GM19467 (cell line): ENCODE measurements at regions not wholly inside any gene's neighbourhood (a gene's known extent, or its start where the extent isn't known, plus 50 kb on each side); places are given as distances from the start of the nearest gene placed in this dataset.

ENCODE experiments used
- ATAC-seq: cut with Tn5 transposase; IDR thresholded peaks from one replicate; pipeline ENCODE4 v1.9.1; 2021; ENCODE audit warnings: mild to moderate bottlenecking, moderate library complexity; ENCODE audit not compliant: unreplicated experiment

DNA sequence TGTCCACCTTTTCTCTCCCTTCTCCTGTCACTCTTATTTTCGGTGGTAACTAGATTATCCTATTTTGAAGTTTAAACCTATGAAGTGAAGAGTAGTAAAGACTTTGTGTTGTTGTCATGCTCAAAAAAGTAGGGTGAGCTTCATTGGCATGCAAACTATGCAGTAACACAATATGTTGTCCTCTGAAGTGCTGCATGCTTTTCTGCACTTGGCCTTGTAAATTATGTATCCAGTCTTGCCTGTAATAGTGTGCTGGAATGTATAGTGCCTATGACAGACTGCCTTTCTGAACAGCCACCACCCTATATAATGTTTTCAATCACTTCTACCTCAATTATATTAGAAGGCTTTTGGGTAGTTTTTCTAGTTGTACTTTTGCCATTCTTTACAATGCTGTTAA, 1198.2 kb upstream of the PCDH20 start:
- ATAC-seq: no peak

DNA sequence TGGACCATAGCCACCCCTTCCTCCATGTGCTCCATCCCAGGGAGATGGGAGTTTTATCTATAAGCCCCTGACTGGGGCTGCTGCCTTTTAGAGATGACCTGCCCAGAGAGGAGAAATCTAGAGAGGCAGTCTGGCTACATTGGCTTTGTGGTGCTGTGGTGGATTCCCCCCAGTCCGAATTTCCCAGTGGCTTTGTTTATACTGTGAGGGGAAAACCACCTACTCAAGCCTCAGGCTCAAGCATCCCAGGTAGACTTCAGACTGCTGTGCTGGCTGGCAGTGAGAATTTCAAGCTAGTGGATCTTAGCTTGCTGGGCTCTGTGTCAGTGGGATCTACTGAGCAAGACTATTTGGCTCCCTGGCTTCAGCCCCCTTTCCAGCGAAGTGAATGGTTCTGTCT, 1195.7 kb upstream of the PCDH20 start:
- no peak for ATAC-seq

DNA sequence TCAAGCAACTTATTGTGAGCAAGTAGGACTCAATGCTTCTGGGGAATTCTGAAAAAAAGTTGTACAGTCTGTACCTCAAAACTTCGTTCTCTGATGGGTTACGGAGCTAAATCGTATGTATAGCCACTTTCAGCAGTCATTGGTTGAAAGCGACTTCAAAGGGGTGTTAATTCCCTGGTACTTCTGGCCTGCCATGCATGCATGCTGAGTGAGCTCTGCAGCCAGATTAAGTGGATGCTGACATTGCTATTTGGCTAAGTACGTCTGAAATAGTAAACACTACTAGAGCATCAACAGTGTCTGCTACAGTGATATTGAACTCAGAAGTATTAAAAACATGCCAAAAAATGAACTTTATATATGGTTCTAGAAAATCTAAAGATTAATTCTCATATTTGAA, 1183.1 kb upstream of the PCDH20 start:
- ATAC-seq: no peak

DNA sequence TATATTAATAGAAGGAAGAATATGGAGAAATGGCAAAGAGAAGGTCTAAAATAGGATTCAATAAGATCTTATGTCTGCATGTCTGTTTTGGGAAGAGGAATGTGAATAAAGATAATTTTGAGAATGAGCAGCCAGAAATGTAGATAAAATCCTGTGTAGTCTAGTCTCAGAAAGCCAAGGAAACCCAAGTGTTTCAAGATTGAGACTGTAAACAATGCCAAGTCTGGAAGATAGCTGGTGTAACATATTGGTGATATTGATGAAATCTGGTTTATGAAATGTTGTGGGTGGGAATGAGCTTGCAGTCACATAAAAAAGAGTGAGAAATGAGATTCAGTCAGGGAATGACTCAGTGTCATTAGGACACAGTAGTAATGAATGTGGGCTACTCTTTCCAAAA, 1180.3 kb upstream of the PCDH20 start:
- ATAC-seq: no peak

DNA sequence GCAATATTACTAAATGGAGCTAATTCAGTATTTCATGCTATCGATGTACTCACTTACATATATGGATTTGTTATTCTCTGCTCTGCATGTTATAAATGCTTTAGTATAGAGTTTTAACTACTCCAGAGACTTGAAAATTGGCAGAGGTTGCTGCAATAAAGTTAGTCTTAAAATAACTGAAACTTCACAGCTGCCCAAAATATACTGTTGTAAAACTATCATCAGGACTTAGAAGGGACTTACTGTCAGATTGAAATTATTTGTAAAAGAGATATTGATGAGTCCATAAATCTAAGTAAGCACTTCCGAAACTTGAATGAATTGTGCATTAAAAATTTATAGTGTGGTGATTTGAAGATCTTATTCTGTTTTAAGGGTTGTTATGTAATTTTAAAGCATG, 1178.2 kb upstream of the PCDH20 start:
- ATAC-seq: no peak

DNA sequence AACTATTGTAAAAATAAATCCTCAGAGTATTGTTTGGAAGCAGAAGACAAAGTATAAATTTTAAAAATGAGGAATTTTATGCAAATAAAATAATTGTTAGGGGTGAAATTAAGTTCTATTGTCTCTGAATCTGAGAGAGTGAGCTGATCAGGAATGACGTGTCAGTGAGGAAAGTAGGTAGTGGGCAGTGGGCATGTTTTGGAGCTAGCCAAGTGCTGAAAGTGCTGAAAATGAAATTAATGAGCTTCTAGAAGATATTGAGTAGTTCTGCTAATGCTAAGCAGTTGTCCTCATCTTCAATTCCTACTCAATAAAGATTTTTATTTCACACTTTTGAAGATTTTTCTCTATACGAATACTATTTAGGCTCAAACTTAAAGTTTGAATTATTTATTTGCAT, 1167.8 kb upstream of the PCDH20 start:
- ATAC-seq: no peak

DNA sequence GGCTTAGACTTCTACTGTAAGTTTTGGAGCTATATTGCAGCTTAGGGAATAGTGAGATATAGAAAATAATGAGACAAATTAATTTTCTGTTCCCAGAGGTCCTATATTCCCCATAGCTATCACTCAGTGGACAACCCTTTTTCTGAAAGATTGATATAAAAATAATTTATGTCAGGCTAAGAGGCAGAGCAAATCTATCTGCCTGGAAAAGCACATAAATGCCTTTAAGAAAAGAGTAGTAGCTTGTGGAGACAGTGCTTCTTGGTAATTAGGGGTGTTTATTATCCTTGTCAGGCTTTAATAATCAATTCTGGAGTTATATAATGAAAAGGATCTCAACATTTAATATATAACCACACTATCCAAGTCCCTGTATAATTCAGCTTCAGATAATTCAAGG, 1162.8 kb upstream of the PCDH20 start:
- no peak for ATAC-seq

DNA sequence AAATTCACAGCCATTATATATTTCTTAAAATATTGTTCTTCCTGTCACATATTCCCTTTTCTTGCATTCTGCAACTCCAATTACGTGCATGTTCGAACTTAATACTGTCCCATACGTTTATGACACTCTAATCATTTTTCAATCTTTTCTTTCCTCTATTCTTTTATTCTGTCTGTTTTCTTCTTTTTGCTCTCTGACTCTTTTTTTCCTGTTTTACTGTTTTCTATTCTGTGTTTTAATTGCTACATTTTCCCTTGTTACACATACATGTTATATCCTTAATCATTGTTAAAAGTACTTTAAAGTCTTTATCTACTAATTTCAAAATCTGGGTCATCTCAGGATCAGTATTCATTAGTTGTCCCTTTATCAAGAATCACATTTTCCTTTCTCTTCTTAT, 1149.1 kb upstream of the PCDH20 start:
- no peak for ATAC-seq

DNA sequence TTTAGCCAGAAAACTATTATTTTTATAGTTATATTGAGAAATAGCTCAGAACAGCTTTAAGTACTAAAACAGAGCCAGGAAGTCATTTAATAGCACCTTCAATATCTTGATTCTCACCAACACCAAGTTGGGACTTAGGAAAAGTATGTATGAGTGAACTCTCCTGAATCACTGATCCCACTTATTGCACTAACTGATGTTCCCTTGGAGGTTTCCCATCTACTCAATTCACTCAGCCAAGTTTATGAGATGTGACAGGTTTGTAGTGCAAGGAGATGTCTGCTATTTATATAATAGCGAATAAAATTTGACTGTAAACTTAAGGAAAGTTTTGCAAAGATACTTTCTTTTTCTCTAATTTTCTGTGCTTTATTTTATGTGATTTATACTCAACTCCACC, 1147.6 kb upstream of the PCDH20 start:
- no peak for ATAC-seq

DNA sequence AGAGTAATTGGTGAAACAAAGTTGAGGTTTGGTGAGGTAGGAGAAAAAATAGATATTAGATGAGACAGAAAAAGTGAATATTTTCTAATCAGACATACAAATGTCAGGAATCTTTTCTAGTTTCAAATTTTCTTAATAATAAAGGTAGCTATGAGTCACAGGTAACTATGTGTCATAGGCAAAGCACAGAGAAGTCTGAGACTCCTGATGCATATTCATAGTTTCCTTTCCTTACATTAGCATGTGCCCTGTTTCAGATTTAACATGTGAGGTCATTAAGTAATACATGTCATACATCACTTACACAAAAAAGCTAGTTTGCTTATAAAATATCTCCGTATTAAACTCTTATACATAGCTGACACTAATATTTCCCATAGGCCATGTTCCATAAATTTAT, 1141.3 kb upstream of the PCDH20 start:
- ATAC-seq: no peak

DNA sequence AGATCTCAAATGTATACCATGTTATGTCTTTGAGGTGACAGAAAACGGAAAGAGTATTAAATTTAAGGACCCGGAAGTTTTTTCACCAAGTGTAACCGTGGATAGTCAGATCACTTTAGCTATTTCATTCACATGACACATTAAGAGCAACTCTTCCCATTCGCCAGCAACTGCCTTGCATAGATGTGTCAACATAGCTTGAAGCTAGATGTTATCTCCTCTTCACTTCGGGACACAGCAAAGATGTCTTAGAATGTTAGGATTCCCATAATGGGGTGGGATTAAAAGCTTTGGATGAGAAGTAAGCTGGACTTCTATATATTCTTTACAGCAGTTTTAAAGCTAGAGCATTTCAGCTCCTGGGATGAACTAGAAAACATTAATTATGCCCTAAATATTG, 1135.9 kb upstream of the PCDH20 start:
- ATAC-seq: no peak

DNA sequence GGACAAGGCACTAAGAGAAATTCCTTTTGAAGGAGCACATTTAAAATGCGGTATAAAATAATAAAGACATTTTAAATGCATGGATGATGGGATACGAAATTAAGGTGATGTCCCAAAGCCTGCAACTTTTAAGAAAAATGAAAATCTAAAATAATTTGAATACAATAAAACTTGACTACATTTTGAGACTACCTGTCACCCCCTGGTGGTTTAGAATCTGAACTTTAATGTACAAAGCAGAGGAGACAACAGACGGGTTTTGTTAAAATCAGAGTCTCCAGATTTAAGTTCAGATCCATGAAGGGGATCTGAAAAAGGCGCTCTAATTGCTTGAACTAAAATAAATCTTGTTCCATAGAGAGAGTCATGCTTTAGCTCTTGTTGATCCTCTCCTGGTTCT, 1129.3 kb upstream of the PCDH20 start:
- ATAC-seq: no peak

DNA sequence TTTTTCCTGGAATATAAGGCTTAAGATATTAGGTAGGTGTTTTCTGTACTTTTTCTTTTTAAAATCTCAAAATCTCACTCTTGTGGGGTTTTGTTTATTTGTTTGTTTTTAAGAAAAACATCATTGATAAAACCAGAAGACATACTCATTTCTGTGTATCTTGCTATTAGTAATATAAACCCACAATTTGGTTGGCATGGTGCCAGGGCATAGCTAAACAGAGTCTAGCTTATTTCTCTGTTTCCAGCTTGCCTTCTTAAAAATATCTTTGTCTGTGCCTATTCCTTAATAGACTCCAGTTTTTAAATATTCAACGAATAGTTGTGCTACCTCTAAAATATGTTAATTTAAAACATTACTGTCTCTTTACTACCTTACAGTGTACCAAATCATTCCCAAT, 1121.9 kb upstream of the PCDH20 start:
- no peak for ATAC-seq

DNA sequence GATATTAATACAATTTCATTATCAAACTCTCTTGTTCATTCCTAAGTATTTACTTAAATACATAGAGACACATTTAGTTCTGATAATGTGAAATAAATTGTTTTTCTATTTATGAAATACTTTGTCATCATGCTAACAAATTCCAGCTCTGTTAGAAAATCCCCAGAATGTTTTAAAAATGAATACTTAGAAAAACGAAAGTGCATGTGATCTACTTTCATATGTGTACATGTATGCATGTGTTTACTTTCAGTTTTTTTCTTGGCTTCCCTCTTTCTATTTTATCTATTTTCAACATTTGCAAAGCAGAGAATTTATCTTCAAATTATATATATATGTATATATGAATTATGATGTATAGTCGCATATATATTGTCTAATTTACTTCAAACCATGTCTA, 1110.0 kb upstream of the PCDH20 start:
- ATAC-seq: no peak

DNA sequence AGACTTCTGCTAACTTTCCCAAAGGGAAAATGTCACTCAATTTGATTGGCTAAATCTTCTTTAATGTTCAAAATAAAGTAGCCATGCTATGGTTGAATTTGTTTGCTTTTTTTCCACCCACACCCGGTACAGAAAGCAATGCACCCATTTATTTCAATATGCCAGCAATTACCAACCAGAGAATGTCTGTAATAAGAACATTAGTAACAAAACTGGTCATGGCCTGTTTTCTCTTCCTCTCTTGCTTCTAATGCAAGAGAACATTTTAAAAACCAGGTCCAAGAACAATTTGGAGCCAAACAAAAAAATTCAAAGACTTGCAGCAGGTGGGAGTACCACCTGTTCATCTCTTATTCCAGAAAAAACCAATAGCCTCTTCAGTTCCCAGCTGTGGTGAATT, 1108.8 kb upstream of the PCDH20 start:
- ATAC-seq: peak; percentile 31

DNA sequence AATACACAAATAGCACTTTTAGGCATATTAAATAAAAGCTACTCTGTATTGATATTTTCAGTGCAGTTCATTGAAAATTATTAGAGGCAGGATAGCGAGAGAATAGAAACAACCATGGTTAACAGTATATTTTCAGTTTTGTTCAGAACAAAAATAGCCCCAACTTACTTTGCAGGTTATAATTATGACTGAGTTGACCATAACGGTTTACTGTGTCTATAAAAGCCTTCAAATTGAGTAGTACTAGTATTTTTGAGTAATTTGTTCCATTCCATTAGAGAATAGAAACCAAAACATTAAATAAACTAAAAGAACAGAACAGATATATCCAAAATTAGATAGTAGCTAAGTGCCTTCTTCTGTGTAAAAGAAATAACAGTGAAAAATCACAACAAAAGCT, 1108.4 kb upstream of the PCDH20 start:
- peak; percentile 56 for ATAC-seq

DNA sequence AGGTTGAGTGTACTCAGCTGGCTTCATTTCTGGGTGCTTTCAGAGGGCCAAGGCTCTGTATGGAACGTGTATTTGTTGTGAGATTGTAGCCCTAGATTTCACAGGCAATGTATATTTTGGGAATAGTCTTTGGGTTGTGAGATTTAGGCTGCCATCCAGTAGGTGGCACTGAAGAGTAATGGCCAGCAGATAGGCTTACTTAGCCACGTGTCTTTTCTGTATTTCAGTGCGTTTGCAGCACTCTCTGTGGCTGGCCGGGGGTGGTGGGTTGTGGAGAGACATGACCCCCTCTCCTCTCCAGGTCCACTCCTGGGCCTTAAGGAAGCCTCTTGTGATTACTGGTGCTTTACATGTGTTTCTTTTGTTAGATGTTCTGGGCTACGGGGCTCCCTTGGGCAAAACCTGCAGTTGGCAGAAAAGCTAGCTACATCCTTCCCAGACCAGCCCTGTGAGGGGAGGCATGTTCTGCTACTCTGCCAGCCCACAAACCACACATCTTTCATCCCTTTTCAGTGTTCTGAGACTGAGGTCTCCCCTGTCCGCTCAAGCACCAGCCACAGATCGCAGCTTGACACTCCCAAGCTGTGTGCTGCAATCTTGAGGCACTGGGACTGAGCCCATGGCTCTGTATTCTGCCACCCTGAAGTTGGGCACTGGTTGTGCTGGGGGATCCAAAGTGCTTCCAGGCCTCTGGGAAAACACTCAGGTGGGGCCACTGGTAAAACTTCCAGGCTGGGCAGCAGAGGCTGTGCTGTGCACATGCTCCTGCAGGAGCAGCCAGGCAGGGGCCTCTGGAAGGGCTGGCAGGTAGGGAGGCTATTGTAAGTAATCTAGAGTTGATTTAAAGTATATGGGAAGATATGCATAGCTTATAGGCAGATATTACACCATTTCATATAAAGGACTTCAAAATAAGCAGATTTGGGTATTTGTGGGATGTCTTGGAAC, 1096.8 kb upstream of the PCDH20 start:
- peak; percentile 94 for ATAC-seq

DNA sequence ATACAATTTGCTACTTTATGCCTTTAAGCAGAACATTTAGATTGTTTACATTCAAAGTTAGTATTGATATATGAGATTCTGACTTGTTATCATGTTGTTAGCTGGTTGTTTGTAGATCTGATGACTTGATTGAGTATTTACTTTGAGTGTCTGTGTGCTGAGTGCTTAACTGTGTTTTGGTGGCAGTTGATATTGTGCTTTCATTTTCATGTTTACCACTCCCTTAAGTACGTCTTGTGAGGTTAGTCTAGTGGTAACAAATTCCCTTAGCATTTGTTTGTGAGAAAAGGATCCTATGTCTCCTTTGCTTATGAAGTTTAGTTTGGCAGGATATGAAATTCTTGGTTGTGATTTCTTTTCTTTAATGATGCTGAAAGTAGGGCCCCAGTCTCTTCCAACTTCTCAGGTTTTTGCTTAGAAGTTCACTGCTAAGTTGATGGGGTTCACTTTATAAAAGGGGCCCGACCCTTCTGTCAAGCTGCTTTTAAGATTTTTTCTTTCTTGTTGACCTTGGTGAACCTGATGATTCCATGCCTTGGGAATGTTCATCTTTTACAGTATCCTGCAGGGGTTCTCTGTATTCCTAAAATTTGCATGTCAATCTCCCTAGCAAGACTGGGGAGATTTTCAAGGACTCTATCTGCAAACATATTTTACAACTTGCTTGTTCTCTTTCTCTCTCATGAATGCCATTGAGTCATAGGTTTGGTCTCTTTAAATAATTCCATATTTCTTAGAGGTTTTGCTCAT, 1095.4 kb upstream of the PCDH20 start:
- no peak for ATAC-seq

DNA sequence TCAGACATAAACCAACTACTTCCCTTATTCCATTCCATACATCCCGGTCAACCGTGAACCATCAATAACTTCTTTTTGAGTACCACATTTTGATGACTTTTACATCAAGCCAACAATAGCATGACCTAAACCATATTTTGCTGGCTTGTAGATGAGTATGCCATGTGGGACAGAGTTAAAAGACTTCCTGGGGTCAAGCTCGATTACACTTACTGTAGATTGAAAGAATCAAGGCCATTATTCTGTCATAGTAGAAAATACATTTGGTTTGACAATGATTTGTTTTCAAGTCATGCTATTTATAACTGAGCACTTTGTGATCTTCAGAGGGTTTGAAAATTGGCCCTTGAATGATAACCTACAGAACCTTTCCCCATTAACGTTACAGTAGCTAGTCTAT, 1086.9 kb upstream of the PCDH20 start:
- no peak for ATAC-seq

DNA sequence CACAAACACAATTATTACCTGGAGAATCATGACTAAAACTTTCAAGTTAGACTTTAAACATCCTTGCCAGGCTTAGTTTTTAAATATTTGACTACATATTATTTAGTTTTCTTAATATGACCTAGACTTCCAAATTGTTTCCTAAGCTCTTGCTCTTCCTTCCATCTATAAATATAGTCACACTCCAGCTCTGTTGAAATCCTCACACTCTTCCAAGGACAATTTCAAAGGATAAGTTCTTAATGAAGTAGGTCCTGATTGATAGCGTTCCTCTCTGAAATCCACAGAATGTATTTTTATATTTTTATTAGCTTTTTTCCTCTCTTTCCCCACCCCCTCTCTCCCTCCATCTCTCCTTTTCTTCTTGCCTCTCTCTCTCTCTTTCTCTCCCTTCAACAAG, 1074.1 kb upstream of the PCDH20 start:
- no peak for ATAC-seq

DNA sequence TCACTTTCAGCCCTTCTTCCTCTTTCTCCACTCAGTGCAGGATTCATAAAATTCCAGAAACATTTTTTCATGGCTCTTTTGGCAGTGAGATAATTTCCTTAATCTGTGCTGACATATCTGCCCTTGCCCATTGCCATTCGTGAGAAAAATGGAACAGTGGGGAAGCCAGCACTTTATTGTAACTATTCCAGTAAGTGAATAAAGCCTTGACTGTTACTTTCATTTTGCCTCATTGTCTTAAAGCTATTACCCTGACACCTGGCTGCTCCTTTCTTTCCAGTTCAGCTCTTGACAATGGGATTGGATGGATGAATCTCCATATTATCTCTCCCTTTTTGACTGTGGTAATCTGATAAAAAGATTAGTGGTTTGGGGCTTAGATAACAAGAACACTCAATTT, 1068.1 kb upstream of the PCDH20 start:
- ATAC-seq: no peak

DNA sequence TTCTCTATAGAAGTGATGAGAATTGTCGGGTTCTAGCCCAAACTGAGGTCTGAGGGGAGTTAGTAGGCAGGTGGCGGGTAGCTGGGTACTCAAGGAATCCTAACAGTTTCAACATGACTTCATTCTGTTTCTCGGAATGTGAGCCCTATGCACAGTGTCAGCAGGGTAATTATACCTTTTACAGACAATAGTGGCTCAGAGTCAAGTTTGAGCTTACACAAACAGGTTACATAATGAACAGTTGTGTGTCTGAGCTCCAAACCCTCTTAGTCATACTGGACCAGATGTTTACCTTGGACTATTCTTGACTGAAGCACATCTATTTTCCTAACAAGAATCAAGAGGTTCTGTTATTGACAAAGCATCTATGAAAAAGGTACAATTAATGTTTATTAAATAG, 1066.7 kb upstream of the PCDH20 start:
- ATAC-seq: no peak

DNA sequence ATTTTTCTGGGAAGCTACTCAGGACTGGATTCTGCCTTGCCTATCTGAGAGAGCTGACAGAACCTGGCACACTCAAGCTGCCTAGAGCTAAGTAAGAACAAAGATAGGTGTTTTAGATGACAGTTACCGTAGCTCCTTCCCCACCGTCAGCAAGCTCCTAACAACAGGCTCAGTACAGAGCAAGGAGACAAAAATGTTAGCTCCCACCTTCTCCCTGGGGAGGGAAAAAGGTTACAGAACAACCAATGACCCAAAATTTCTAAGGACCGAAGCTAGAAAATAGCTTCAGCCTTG, 1058.2 kb upstream of the PCDH20 start:
- no peak for ATAC-seq
